CD14-positive monocyte (primary cell): ENCODE measurements at regions not wholly inside any gene's neighbourhood (a gene's known extent, or its start where the extent isn't known, plus 50 kb on each side); places are given as distances from the start of the nearest gene placed in this dataset.
"Not testable (repeated sequence)": the region's sequence is repeated elsewhere in the genome, so short reads cannot be mapped to it uniquely, and the experiment has no call there.

Experiments used
- DNase-seq, 3 donors: peaks; one replicate each; pipeline ENCODE4 v3.0.0-alpha.2; 2011 to 2022
- H2AFZ ChIP-seq: 2 replicates; pipeline ENCODE4 v1.6.0; 2012; ENCODE audit warnings: mild to moderate bottlenecking, low read depth, low read length, inconsistent platforms; ENCODE audit not compliant: insufficient read depth, poor library complexity, severe bottlenecking
- H3K27ac ChIP-seq, 2 donors: 1 replicate in 1 of 2; 2 replicates in 1 of 2; pipeline ENCODE4 v1.5.1; 2012 to 2013; ENCODE audit warnings: low read length in 2 of 2, control low read depth in 1 of 2, inconsistent platforms in 1 of 2, low read depth in 1 of 2, mild to moderate bottlenecking in 1 of 2
- H3K27me3 ChIP-seq, 2 donors: one replicate each; pipeline versions ENCODE4 v1.6.0 to v1.6.1; 2011 to 2013; ENCODE audit warnings: low read length in 2 of 2; ENCODE audit not compliant: control insufficient read depth in 2 of 2, insufficient read depth in 2 of 2
- H3K36me3 ChIP-seq, 2 donors: replicated peaks in 1 of 2; 1 replicate in 1 of 2; 2 replicates in 1 of 2; pipeline versions ENCODE4 v1.5.1 to v1.6.1; 2012 to 2013; ENCODE audit warnings: low read length in 2 of 2, control low read depth in 1 of 2, inconsistent platforms in 1 of 2, mild to moderate bottlenecking in 1 of 2; ENCODE audit not compliant: insufficient read depth in 2 of 2, control insufficient read depth in 1 of 2
- H3K4me1 ChIP-seq, 2 donors: 1 replicate in 1 of 2; 2 replicates in 1 of 2; pipeline versions ENCODE4 v1.5.1 to v1.6.1; 2012 to 2013; ENCODE audit warnings: low read length in 2 of 2, control low read depth in 1 of 2, inconsistent platforms in 1 of 2, mild to moderate bottlenecking in 1 of 2, moderate library complexity in 1 of 2; ENCODE audit not compliant: insufficient read depth in 2 of 2, control insufficient read depth in 1 of 2
- H3K4me2 ChIP-seq: replicated peaks from 2 replicates; pipeline ENCODE3; 2012; ENCODE audit warnings: low read length, moderate library complexity, mild to moderate bottlenecking; ENCODE audit not compliant: poor library complexity, severe bottlenecking; ENCODE audit errors: extremely low read depth
- H3K4me3 ChIP-seq, 3 experiments: fragments of 200-600 bp in 1 of 3; sonication (generic) in 1 of 3; replicated peaks in 1 of 3; 1 replicate in 2 of 3; 2 replicates in 1 of 3; pipeline ENCODE4 v1.5.1; 2011 to 2013; ENCODE audit warnings: low read length in 3 of 3, mild to moderate bottlenecking in 3 of 3, control low read depth in 2 of 3, low read depth in 2 of 3, inconsistent platforms in 1 of 3, moderate library complexity in 1 of 3
- H3K79me2 ChIP-seq: 2 replicates; pipeline ENCODE4 v1.6.0; 2012; ENCODE audit warnings: mild to moderate bottlenecking, control low read depth, inconsistent platforms, low read length, moderate library complexity; ENCODE audit not compliant: insufficient read depth
- H3K9ac ChIP-seq: 2 replicates; pipeline ENCODE4 v1.6.0; 2017; ENCODE audit warnings: low read length, mild to moderate bottlenecking; ENCODE audit not compliant: insufficient read depth, poor library complexity, severe bottlenecking
- H3K9me3 ChIP-seq, 2 donors: replicated peaks in 1 of 2; 1 replicate in 1 of 2; 2 replicates in 1 of 2; pipeline versions ENCODE4 v1.5.1 to v1.6.1; 2012 to 2013; ENCODE audit warnings: low read length in 2 of 2, control low read depth in 1 of 2; ENCODE audit not compliant: control insufficient read depth in 1 of 2, insufficient read depth in 1 of 2
- H4K20me1 ChIP-seq: 2 replicates; pipeline ENCODE4 v1.6.0; 2012; ENCODE audit warnings: mild to moderate bottlenecking, low read length, control low read depth, moderate library complexity; ENCODE audit not compliant: insufficient read depth
- H3K27ac Mint-ChIP-seq, 7 donors: one replicate each; pipeline ENCODE4 v1.8.0; 2020; ENCODE audit warnings: mild to moderate bottlenecking in 7 of 7, mixed read lengths in 7 of 7, moderate library complexity in 6 of 7, inconsistent platforms in 2 of 7
- H3K27me3 Mint-ChIP-seq, 3 donors: one replicate each; pipeline ENCODE4 v1.8.0; 2021 to 2022; ENCODE audit warnings: low read depth in 3 of 3, mild to moderate bottlenecking in 3 of 3, mixed read lengths in 3 of 3, moderate library complexity in 3 of 3, inconsistent platforms in 1 of 3
- H3K36me3 Mint-ChIP-seq, 2 donors: one replicate each; pipeline ENCODE4 v1.8.0; 2020; ENCODE audit warnings: mixed read lengths in 2 of 2, inconsistent platforms in 1 of 2, mild to moderate bottlenecking in 1 of 2
- H3K4me1 Mint-ChIP-seq: one replicate; pipeline ENCODE4 v1.8.0; 2020; ENCODE audit warnings: mild to moderate bottlenecking, mixed read lengths
- H3K4me3 Mint-ChIP-seq, 2 donors: one replicate each; pipeline ENCODE4 v1.8.0; 2020; ENCODE audit warnings: mild to moderate bottlenecking in 2 of 2, mixed read lengths in 2 of 2, moderate library complexity in 1 of 2
- H3K9me3 Mint-ChIP-seq, 7 donors: one replicate each; pipeline ENCODE4 v1.8.0; 2020 to 2022; ENCODE audit warnings: mixed read lengths in 7 of 7, mild to moderate bottlenecking in 6 of 7, moderate library complexity in 6 of 7, inconsistent platforms in 2 of 7
- WGBS: methylation state at CpG from one replicate; pipeline ENCODE4 v1.1.5; 2013; ENCODE audit warnings: missing lambda C conversion rate; ENCODE audit not compliant: insufficient coverage; 5-methylcytosine and 5-hydroxymethylcytosine counted together
- intact Hi-C, 2 donors: fragments of 100-400 bp; cut with micrococcal nuclease; formaldehyde crosslinking; loops; one replicate each; pipeline versions ENCODE4 v1.15.0 to v1.15.1; 2023
- TF ChIP-seq, protein P1 (sequence below): fragments of 200-600 bp; IDR thresholded peaks from one replicate; pipeline ENCODE4 v1.8.0; 2022; ENCODE audit warnings: antibody characterized with exemption, mild to moderate bottlenecking

- peaks cover 0 to 20% (median 8%) of the 10 kb centered on the region in 7 donors for H3K9me3 Mint-ChIP-seq
- no peaks in the 10 kb centered on the region for H3K4me1 ChIP-seq
- no peak overlapping the region for H3K9ac ChIP-seq
- no peak overlapping the region for H3K4me3 Mint-ChIP-seq
- peaks cover 11 to 15% of the 10 kb centered on the region in 2 donors for H3K9me3 ChIP-seq
- H3K27ac ChIP-seq = no peak overlapping the region
- H3K36me3 ChIP-seq = no peaks in the 10 kb centered on the region
- H3K4me2 ChIP-seq = no peak overlapping the region
- no peaks in the 10 kb centered on the region for H3K79me2 ChIP-seq
- H3K27me3 Mint-ChIP-seq = no peaks in the 10 kb centered on the region
- no peak for DNase-seq
- WGBS = no CpG with 5 or more reads among the region's 2 CpGs
- TF ChIP-seq, protein P1, sequence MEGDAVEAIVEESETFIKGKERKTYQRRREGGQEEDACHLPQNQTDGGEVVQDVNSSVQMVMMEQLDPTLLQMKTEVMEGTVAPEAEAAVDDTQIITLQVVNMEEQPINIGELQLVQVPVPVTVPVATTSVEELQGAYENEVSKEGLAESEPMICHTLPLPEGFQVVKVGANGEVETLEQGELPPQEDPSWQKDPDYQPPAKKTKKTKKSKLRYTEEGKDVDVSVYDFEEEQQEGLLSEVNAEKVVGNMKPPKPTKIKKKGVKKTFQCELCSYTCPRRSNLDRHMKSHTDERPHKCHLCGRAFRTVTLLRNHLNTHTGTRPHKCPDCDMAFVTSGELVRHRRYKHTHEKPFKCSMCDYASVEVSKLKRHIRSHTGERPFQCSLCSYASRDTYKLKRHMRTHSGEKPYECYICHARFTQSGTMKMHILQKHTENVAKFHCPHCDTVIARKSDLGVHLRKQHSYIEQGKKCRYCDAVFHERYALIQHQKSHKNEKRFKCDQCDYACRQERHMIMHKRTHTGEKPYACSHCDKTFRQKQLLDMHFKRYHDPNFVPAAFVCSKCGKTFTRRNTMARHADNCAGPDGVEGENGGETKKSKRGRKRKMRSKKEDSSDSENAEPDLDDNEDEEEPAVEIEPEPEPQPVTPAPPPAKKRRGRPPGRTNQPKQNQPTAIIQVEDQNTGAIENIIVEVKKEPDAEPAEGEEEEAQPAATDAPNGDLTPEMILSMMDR = no peak
- no peak overlapping the region for H2AFZ ChIP-seq
- no peaks in the 10 kb centered on the region for H3K4me1 Mint-ChIP-seq
- intact Hi-C loops = no loop called here
- no peak overlapping the region for H3K27ac Mint-ChIP-seq
- H3K36me3 Mint-ChIP-seq = no peaks in the 10 kb centered on the region
- no peak overlapping the region for H3K4me3 ChIP-seq
- H3K27me3 ChIP-seq = no peaks in the 10 kb centered on the region
- no peaks in the 10 kb centered on the region for H4K20me1 ChIP-seq
Observed at GRCh38 chr2:22185251-22185650, 1061.5 kb downstream of the TDRD15 start.

- H4K20me1 ChIP-seq, H3K79me2 ChIP-seq, H3K27ac Mint-ChIP-seq, H2AFZ ChIP-seq, H3K4me1 ChIP-seq, H3K4me3 Mint-ChIP-seq, H3K4me2 ChIP-seq, H3K36me3 ChIP-seq, H3K27me3 ChIP-seq, H3K27ac ChIP-seq, H3K9ac ChIP-seq, H3K27me3 Mint-ChIP-seq, H3K4me3 ChIP-seq, DNase-seq, H3K36me3 Mint-ChIP-seq, H3K4me1 Mint-ChIP-seq, intact Hi-C loops: not testable (repeated sequence)
- peaks cover 11 to 15% of the 10 kb centered on the region in 2 donors for H3K9me3 ChIP-seq
- WGBS = 96% methylated on average over 23 of the region's 38 CpGs
- H3K9me3 Mint-ChIP-seq = peaks cover 0 to 17% (median 8%) of the 10 kb centered on the region in 7 donors
Observed at GRCh38 chr2:22186261-22186828, 1062.6 kb downstream of the TDRD15 start.
